Inferior parietal cortex (tissue), 1 donor: ENCODE measurements at regions not wholly inside any gene's neighbourhood (a gene's known extent, or its start where the extent isn't known, plus 50 kb on each side); places are given as distances from the start of the nearest gene placed in this dataset.
"Not testable (repeated sequence)": the region's sequence is repeated elsewhere in the genome, so short reads cannot be mapped to it uniquely, and the experiment has no call there.

Source experiments
- DNase-seq: peaks from one replicate; pipeline ENCODE4 v3.0.0-alpha.2; 2016; ENCODE audit errors: extremely low spot score

DNA sequence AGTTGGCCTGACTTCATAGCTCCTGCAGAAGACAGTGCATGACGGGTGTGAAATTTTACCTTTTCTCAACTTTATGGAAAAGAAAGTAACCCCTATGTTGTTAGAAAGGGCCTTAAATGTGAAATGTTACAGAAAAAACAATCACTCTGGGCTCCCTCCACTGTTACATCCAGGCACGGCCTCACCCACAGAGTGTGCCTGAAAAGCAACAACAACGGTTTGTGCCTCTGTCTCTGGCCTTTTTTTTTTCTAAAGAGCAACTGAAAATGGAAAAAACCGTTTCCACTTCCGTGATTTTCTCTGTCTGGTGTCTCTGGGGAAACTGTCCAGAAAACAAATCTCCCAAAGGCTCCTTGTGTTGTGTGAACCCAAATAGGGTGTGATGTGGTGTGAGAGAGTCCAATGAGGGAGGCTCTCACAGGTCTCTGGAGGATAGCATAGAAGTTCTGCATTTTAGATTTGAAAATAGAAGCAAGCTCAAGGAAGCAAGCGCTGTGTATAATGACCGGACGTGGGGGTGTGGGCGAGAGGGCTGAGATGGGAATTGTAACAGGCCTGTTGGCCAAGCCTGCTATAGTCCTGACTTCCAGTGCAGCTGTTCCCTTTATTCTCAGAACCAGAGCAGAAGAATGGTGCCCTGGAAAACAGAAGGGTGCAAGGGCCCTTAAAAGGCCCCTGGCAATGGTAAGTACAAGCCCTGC is 221.8 kb upstream of the TUT7 start:
- no peak for DNase-seq

GRCh38 chr9:86575137-86575536 is 220.9 kb upstream of the TUT7 start:
- no peak for DNase-seq

GRCh38 chr9:86573886-86574285 is 219.7 kb upstream of the TUT7 start:
- DNase-seq = no peak

DNA sequence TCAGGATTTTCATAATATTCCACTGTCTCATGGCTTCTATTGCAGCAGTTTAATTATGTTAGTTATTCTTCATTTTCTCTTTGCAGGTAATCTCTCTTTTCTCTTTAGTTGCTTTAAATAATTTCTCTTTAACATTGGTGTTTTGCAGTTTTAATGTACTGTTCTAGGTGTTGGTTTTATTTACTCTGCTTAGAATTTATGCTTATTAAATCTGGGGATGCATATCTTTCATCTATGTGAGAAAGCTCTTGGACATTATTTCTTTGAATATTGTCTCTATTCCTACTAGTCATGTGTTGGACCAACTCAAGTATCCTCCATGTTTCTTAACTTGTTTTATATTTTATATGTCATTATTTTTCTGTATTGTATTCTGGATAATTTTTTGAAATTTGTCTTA is 218.7 kb upstream of the TUT7 start:
- no peak for DNase-seq

DNA sequence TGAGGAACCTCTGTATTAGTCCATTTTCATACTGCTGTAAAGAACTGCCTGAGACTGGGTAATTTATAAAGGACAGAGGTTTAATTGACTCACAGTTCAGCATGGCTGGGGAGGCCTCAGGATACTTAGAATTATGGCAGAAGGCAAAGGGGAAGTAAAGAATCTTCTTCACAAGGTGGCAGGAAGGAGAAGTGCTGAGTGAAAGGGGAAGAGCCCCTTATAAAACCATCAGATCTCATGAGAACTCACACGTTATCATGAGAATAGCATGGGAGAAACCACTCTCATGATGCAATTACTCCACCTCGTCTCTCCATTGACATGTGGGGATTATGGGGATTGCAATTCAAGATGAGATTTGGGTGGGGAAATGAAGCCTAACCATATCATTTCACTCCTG is 211.4 kb upstream of the TUT7 start:
- not testable (repeated sequence) for DNase-seq

DNA sequence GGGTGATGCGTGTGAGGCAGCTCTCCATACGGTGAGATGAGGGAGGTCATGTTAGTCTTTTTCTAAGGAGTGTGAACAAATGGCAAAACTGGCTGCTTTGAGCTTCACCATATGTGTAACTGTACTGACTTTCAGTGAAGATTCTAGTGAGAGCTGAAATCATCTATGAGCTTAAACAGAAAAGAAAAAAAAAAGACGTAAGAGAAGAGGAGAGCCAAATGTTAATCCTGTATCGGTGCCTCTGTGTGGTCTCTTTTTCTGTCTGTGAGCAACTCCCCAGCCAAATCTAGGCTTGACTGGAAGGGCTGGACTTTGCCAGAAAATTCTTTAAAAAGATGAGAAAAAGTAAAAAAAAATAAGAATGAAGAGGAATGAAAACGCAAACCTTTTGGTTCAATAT is 209.7 kb upstream of the TUT7 start:
- no peak for DNase-seq

- no peak for DNase-seq
Observed at GRCh38 chr9:86563350-86563749, 209.1 kb upstream of the TUT7 start.

DNA sequence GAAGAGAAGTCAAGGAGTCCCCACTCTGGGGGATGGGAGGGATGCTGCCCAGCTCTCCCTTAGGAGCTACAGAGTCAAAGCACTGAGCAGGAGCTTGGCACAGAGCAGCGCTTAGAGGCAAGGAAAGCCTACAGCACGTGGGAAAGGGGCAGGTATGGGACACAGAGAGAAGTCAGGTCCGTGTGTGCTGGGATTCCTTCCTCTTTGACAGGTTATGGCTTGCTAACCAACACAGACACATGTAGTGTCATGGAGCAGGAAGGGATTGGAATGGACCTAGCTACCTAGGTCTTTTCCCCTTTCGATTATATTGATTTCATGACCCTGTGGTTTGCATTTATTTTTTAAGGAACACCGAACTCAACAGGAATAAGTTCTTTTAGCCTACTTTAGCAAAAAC is 208.5 kb upstream of the TUT7 start:
- no peak for DNase-seq

- DNase-seq = no peak
Observed at GRCh38 chr9:86557918-86558317, 203.7 kb upstream of the TUT7 start.

DNA sequence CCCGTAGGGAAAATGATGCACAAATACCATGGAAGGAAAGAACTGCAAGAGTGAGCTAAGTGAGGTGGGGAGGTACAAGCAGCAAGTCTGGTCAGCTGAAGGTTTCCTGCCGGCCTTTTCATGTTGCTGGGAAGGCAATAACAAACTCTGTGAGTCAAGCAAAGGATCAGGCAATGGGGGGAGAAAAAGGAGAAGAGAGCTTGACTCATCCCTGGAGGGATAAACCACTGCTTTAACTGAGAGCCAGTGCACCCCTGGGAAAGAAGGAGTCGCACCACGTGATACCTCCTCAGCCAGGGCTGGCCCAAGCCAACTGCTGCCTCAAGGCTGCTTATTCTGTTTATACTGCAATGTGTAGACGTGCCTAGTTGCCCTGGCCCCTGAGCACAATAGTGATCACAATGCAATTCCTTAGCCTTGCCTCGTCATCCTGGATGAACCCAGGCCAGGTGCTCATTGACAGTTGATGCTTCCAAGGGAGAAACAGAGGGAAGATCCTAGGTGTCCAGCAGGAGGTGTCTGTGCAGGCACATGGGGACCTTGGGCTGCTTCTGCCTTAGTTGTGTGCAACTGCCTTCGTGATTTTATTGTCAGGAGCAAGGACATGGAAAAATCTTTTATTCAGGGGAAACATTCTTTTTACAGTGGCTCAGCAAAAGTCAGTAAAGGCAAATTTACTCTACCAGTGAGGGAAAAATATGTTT is 203.0 kb upstream of the TUT7 start:
- DNase-seq = no peak

GRCh38 chr9:86555661-86556060 is 201.5 kb upstream of the TUT7 start:
- DNase-seq = no peak

- no peak for DNase-seq
Observed at GRCh38 chr9:86550401-86550800, 196.2 kb upstream of the TUT7 start.

DNA sequence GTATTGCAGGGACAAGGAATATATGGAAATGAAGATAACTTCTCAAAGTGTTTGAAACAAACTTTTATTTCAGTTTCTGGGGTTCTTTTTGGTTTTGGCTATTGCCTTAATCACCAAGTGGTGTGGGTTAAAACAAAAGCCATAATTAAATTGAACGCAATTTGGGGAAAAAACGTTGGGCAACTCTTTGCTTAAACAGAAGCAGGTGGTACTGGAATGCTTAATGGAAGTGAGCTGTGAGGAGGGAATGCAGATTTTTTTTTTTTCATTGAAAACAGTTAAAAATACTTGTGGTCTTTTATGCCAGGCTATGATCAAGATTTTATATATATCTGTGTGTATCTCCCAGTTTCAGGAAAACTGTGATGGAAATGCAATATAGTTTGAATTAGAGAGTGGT is 195.7 kb upstream of the TUT7 start:
- no peak for DNase-seq

GRCh38 chr9:86549401-86549811 is 195.2 kb upstream of the TUT7 start:
- DNase-seq = no peak

GRCh38 chr9:86548220-86548619 is 194.0 kb upstream of the TUT7 start:
- no peak for DNase-seq

DNA sequence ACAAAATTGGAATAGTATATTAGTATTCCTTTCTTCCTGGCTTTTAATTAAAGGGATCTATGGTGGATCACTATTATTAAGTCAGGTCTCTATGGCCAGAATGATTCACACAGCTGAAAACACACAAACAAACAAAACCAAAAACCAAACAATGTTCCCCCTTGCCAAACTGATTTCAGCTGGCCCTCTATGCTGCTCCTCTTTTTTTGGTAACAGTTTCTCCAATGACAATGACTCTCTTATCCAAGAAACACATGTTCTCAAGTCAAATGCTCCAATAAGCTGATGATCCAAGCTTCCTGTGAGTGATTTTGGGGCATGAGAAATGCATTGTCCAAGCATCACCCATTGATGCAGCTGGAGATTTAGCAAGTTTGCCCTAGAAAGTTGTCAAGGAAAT is 193.4 kb upstream of the TUT7 start:
- DNase-seq = no peak

DNA sequence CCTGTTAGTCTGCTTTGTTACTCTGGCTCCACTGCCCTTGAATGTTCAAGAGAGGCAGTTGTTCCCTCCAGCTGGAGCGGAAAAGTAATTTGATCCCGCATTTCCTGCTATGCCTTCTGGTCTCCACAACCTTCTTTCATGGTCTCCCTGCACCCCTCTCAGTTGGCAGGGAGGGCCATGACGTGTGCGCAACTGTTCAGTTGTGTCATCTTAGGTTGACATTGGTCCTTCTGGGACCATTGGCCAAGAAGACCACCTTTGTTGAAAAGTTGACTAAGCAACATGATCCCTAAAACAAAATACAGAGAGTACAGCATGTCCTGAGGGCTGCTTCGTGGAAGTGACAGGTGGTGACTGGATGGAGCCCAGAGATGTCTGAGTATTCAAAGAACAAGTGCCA is 192.5 kb upstream of the TUT7 start:
- no peak for DNase-seq

DNA sequence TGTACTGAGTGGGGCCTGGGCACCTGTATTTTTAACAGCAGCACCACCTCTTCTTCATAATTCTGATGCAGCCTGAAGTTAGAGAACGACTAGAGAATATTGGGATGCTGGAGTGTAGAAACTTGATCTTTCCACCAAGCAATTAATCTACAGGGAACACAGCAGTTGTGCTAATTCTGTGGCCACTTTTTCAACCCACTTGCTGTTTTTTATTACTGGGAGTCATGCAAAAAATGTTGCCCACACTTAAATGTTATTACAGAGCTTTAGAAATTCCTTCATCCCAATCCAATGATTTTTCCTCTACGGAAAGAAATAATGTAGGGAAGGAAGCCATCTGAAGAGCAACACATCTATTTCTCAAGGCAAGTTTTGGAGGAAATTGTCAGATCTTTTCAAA is 190.9 kb upstream of the TUT7 start:
- DNase-seq = no peak

- no peak for DNase-seq
Observed at GRCh38 chr9:86541014-86541570, 186.9 kb upstream of the TUT7 start.

DNA sequence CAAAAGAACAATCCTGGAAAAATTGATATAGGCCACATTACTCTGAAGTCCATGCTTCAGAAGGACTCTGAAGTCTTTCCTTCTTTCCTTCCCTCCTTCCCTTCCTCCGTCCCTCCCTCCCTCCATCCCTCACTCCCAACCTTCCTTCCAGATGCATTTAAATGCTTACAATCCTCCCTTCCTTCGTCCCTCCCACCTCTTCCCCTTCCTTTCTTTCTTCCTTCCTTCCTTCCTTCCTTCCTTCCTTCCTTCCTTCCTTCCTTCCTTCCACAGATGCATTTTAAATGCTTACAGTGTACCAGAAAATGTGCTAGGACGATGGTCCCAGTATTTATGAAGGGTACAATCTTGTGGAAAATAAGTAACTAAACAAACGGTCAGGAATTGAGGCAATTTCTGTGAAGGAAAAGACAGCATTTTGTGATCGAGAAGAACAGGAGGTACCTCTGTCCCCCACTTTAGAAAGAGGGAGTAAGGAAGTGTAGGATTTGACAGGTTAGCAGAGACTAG is 181.3 kb upstream of the TUT7 start:
- no peak for DNase-seq

DNA sequence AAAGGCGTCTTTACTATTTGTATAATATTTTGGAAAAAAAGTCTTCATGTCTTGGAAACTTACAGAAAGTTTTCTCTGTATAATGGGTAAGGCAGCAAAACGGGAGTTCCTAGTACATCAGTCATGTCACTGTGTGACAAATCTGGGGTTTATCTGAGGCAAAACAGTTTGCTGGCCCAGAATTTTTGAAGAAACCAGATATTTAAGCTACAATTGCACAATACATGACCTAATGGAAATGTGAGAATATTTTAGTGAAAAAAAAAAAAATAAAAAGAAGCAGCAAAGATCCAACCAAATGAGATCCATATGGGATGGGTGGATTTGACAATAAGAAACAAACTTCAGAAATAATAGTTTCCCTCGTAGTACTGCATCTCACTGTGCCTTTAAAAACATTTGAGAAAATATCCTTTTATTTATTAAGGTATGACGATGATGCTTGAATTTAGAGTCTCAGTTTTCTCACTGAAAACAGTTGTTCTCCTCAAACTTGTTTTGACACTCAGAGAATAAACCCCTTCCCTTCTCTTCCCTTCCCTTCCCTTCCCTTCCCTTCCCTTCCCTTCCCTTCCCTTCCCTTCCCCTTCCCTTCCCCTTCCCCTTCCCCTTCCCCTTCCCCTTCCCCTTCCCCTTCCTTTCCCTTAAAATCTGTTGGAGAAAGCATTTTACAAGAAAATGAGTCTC is 180.5 kb upstream of the TUT7 start:
- no peak for DNase-seq

- no peak for DNase-seq
Observed at GRCh38 chr9:86531971-86532640, 177.9 kb upstream of the TUT7 start.
